GM10266 (cell line): ENCODE measurements at regions not wholly inside any gene's neighbourhood (a gene's known extent, or its start where the extent isn't known, plus 50 kb on each side); places are given as distances from the start of the nearest gene placed in this dataset.
"Not testable (repeated sequence)": the region's sequence is repeated elsewhere in the genome, so short reads cannot be mapped to it uniquely, and the experiment has no call there.

Experiments used
- DNase-seq: peaks from one replicate; pipeline ENCODE4 v3.0.0; 2012; ENCODE audit errors: extremely low spot score

GRCh38 chr21:7743940-7744339, 2777.4 kb upstream of the TPTE start:
- not testable (repeated sequence) for DNase-seq

GRCh38 chr21:7744406-7745099, 2776.8 kb upstream of the TPTE start:
- DNase-seq = not testable (repeated sequence)

GRCh38 chr21:7745100-7745450, 2776.3 kb upstream of the TPTE start:
- not testable (repeated sequence) for DNase-seq

GRCh38 chr21:7747964-7748363, 2773.4 kb upstream of the TPTE start:
- not testable (repeated sequence) for DNase-seq

GRCh38 chr21:7752611-7753010, 2768.8 kb upstream of the TPTE start:
- DNase-seq = not testable (repeated sequence)

- DNase-seq = not testable (repeated sequence)
These were observed 2768.0 kb upstream of the TPTE start for GRCh38 chr21:7753380-7753877.

- DNase-seq = not testable (repeated sequence)
These were observed 2751.4 kb upstream of the TPTE start for GRCh38 chr21:7769985-7770384.

- DNase-seq = not testable (repeated sequence)
These were observed 2747.2 kb upstream of the TPTE start for GRCh38 chr21:7774219-7774618.

GRCh38 chr21:7775327-7775984, 2745.9 kb upstream of the TPTE start:
- DNase-seq = peak; percentile 1

GRCh38 chr21:7776035-7776434, 2745.3 kb upstream of the TPTE start:
- DNase-seq = not testable (repeated sequence)

GRCh38 chr21:7776622-7777021, 2744.8 kb upstream of the TPTE start:
- DNase-seq = not testable (repeated sequence)

GRCh38 chr21:7777289-7777688, 2744.1 kb upstream of the TPTE start:
- not testable (repeated sequence) for DNase-seq

- not testable (repeated sequence) for DNase-seq
These were observed 2733.8 kb upstream of the TPTE start for GRCh38 chr21:7787427-7788078.

GRCh38 chr21:7793797-7794196, 2727.6 kb upstream of the TPTE start:
- DNase-seq = not testable (repeated sequence)

- DNase-seq = not testable (repeated sequence)
These were observed 2724.1 kb upstream of the TPTE start for GRCh38 chr21:7797328-7797727.

- DNase-seq = not testable (repeated sequence)
These were observed 2722.9 kb upstream of the TPTE start for GRCh38 chr21:7798446-7798845.

GRCh38 chr21:7799697-7800096, 2721.7 kb upstream of the TPTE start:
- DNase-seq = not testable (repeated sequence)

- DNase-seq = not testable (repeated sequence)
These were observed 2707.9 kb upstream of the TPTE start for GRCh38 chr21:7813475-7813874.

- not testable (repeated sequence) for DNase-seq
These were observed 2704.4 kb upstream of the TPTE start for GRCh38 chr21:7817013-7817412.

- not testable (repeated sequence) for DNase-seq
These were observed 2702.1 kb upstream of the TPTE start for GRCh38 chr21:7819301-7819700.

- not testable (repeated sequence) for DNase-seq
These were observed 2695.8 kb upstream of the TPTE start for GRCh38 chr21:7825627-7826026.

- DNase-seq = not testable (repeated sequence)
These were observed 2695.2 kb upstream of the TPTE start for GRCh38 chr21:7826174-7826573.
